Adrenal gland (tissue), 5 donors: ENCODE measurements at regions not wholly inside any gene's neighbourhood (a gene's known extent, or its start where the extent isn't known, plus 50 kb on each side); places are given as distances from the start of the nearest gene placed in this dataset.

ENCODE experiments used
- POLR2A ChIP-seq, 2 donors: fragments of 450-650 bp; IDR thresholded peaks; one replicate each; pipeline ENCODE4 v1.6.1; 2017; ENCODE audit warnings: antibody characterized with exemption in 2 of 2, mild to moderate bottlenecking in 2 of 2, moderate library complexity in 1 of 2
- TF ChIP-seq, protein P1 (sequence below), 6 experiments: fragments of 450-650 bp in 4 of 6; fragments of 200-600 bp in 2 of 6; sonication (generic) in 1 of 6; IDR thresholded peaks; 1 replicate in 5 of 6; 2 replicates in 1 of 6; pipeline versions ENCODE4 v1.5.1 to v1.8.0; 2016 to 2021; ENCODE audit warnings: antibody characterized with exemption in 6 of 6, mild to moderate bottlenecking in 2 of 6, moderate library complexity in 1 of 6
- donor health status: DM: no; HTN: no; CAD: no.

DNA sequence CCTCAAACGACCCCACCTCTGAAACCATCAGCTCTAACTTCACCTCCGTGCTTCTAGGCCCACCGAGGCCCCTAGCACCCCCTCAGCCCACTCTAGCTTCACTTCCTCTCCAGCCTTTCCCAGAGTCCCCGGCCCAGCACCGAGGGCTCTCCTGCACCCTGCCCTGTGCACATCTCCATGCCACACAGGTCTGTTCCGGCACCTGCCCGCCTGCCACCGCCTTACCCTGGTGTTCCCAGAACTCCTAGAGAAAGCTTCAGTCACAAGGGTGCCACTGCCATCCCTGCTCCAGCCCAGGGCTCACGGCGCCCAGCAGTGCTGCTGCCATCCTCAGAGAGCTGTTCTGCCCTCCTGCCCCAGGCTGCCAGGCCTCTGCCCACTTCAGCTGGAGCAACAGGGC lies 61.3 kb upstream of the INSIG1 start:
- TF ChIP-seq, protein P1, sequence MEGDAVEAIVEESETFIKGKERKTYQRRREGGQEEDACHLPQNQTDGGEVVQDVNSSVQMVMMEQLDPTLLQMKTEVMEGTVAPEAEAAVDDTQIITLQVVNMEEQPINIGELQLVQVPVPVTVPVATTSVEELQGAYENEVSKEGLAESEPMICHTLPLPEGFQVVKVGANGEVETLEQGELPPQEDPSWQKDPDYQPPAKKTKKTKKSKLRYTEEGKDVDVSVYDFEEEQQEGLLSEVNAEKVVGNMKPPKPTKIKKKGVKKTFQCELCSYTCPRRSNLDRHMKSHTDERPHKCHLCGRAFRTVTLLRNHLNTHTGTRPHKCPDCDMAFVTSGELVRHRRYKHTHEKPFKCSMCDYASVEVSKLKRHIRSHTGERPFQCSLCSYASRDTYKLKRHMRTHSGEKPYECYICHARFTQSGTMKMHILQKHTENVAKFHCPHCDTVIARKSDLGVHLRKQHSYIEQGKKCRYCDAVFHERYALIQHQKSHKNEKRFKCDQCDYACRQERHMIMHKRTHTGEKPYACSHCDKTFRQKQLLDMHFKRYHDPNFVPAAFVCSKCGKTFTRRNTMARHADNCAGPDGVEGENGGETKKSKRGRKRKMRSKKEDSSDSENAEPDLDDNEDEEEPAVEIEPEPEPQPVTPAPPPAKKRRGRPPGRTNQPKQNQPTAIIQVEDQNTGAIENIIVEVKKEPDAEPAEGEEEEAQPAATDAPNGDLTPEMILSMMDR (IDR thresholded peaks at IDR 0.05): no peak
- no peak for TF ChIP-seq POLR2A (IDR thresholded peaks at IDR 0.05)
